ENCODE measurements at regions not wholly inside any gene's neighbourhood (a gene's known extent, or its start where the extent isn't known, plus 50 kb on each side); places are given as distances from the start of the nearest gene placed in this dataset.

DNA sequence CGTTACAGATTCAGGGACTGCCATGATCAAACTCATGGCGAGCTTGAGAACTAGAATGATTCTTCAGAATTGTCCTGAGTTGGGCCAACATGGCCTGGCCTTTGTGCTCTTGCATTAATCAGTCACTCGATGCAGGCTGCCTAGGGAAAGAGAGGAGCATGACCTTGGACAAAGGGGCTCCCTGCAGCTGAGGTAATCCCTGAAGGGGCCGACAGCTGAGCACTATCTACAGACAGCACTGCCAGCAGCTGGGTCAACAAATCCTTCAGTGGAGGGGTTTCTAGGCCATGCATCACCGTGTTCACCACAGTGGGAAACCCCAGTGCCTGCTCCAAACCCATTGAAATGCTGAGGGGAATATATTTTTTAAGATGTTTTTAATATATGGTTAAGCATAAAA is 159.5 kb upstream of the POU2AF2 start:
- Histone ChIP-seq H3K9me3 (ENCODE audit: control extremely low read depth in 1 of 5, control insufficient read depth in 4 of 5, insufficient read depth in 2 of 5, low read depth in 1 of 5, low read length in 4 of 5) (no peaks in the 10 kb centered on the region), H3K36me3 (ENCODE audit: control insufficient read depth in 4 of 4, insufficient read depth in 4 of 4, low read length in 3 of 4) (no peaks in the 10 kb centered on the region), H3K27me3 (replicated peaks in 2 of 5; ENCODE audit: control insufficient read depth in 4 of 5, insufficient read depth in 5 of 5, low read length in 4 of 5) (no peaks in the 10 kb centered on the region), H3K27ac (ENCODE audit: insufficient read depth in 1 of 2, low read depth in 1 of 2, low read length in 2 of 2, poor library complexity in 1 of 2, severe bottlenecking in 2 of 2) (no peak overlapping the region), H3K4me3 (ENCODE audit: control insufficient read depth in 1 of 7, extremely low read depth in 1 of 7, insufficient read depth in 4 of 7, low read depth in 2 of 7, low read length in 6 of 7) (no peak overlapping the region), H3K4me1 (ENCODE audit: control extremely low read depth in 1 of 4, control insufficient read depth in 4 of 4, insufficient read depth in 4 of 4, low read length in 3 of 4) (peaks cover 0 to 19% (median 5%) of the 10 kb centered on the region in 4 experiments)
- no peak for DNase-seq
- CTCF ChIA-PET, result no interaction called here
- POLR2A ChIA-PET, result no interaction called here
- 98% methylated on average over 5 of the region's 5 CpGs for WGBS (ENCODE audit: insufficient coverage)

DNA sequence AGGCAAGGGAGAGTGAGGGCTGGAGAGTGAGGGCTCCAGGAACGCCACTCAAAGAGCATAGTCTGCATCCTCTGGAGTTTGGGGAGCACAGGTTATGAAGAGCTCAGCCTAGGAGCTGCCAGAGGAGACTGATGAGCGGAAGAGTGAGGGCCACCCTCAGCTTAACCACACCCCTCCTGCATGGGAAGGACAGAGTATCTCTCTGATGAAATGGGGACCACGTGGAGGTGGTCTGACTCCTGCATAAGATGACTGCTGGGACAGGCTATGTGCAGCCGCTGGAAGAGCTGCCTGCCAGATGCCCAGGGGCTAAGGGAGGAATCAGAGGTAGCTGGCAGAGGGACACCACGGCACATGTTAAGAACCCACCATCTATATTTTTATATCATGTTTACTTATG is 162.9 kb upstream of the POU2AF2 start:
- ChIA-PET CTCF (no interaction called here), POLR2A (no interaction called here)
- Histone ChIP-seq H3K27me3 (replicated peaks in 2 of 5; ENCODE audit: control insufficient read depth in 4 of 5, insufficient read depth in 5 of 5, low read length in 4 of 5) (no peaks in the 10 kb centered on the region), H3K9me3 (ENCODE audit: control extremely low read depth in 1 of 5, control insufficient read depth in 4 of 5, insufficient read depth in 2 of 5, low read depth in 1 of 5, low read length in 4 of 5) (no peaks in the 10 kb centered on the region), H3K4me3 (ENCODE audit: control insufficient read depth in 1 of 7, extremely low read depth in 1 of 7, insufficient read depth in 4 of 7, low read depth in 2 of 7, low read length in 6 of 7) (no peak overlapping the region), H3K4me1 (ENCODE audit: control extremely low read depth in 1 of 4, control insufficient read depth in 4 of 4, insufficient read depth in 4 of 4, low read length in 3 of 4) (no peaks in the 10 kb centered on the region), H3K27ac (ENCODE audit: insufficient read depth in 1 of 2, low read depth in 1 of 2, low read length in 2 of 2, poor library complexity in 1 of 2, severe bottlenecking in 2 of 2) (no peak overlapping the region), H3K36me3 (ENCODE audit: control insufficient read depth in 4 of 4, insufficient read depth in 4 of 4, low read length in 3 of 4) (no peaks in the 10 kb centered on the region)
- no peak for DNase-seq
- 100% methylated on average over 3 of the region's 5 CpGs for WGBS (ENCODE audit: insufficient coverage)

DNA sequence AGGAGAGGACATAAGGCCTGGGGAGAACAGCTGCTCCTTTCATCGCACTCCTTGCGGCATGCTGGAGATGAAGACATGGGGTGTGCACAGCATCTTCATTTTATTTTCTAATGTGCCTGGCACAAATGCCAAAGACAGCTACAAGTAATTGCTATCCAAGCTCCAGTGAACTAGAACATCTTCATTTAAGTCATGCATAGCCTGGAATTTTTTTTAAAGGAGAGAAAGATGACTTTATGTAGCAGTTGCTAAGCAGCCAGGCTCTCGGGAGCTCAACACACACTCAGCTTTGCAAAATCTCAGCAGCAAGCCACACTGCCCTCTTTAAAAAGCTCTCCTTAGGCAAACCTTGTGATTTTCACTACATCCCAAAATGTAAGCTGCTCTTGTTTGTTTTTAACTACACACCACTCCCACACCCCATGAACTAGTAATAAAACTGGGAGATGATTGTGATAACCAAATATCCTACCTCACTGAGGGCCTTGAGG is 164.5 kb upstream of the POU2AF2 start:
- Histone ChIP-seq H3K4me3 (ENCODE audit: control insufficient read depth in 1 of 7, extremely low read depth in 1 of 7, insufficient read depth in 4 of 7, low read depth in 2 of 7, low read length in 6 of 7) (no peak overlapping the region), H3K4me1 (ENCODE audit: control extremely low read depth in 1 of 4, control insufficient read depth in 4 of 4, insufficient read depth in 4 of 4, low read length in 3 of 4) (no peaks in the 10 kb centered on the region), H3K27me3 (replicated peaks in 2 of 5; ENCODE audit: control insufficient read depth in 4 of 5, insufficient read depth in 5 of 5, low read length in 4 of 5) (no peaks in the 10 kb centered on the region), H3K36me3 (ENCODE audit: control insufficient read depth in 4 of 4, insufficient read depth in 4 of 4, low read length in 3 of 4) (no peaks in the 10 kb centered on the region), H3K27ac (ENCODE audit: insufficient read depth in 1 of 2, low read depth in 1 of 2, low read length in 2 of 2, poor library complexity in 1 of 2, severe bottlenecking in 2 of 2) (no peak overlapping the region), H3K9me3 (ENCODE audit: control extremely low read depth in 1 of 5, control insufficient read depth in 4 of 5, insufficient read depth in 2 of 5, low read depth in 1 of 5, low read length in 4 of 5) (no peaks in the 10 kb centered on the region)
- WGBS (ENCODE audit: insufficient coverage), result 100% methylated on average over 3 of the region's 3 CpGs
- ChIA-PET POLR2A (no interaction called here), CTCF (interaction anchor here (1.1 to 1.3 kb wide), 2 partner anchors 14 to 149 kb away, joined by 3 read pairs; no protein-coding TSS in a partner anchor)
- DNase-seq, result no peak

DNA sequence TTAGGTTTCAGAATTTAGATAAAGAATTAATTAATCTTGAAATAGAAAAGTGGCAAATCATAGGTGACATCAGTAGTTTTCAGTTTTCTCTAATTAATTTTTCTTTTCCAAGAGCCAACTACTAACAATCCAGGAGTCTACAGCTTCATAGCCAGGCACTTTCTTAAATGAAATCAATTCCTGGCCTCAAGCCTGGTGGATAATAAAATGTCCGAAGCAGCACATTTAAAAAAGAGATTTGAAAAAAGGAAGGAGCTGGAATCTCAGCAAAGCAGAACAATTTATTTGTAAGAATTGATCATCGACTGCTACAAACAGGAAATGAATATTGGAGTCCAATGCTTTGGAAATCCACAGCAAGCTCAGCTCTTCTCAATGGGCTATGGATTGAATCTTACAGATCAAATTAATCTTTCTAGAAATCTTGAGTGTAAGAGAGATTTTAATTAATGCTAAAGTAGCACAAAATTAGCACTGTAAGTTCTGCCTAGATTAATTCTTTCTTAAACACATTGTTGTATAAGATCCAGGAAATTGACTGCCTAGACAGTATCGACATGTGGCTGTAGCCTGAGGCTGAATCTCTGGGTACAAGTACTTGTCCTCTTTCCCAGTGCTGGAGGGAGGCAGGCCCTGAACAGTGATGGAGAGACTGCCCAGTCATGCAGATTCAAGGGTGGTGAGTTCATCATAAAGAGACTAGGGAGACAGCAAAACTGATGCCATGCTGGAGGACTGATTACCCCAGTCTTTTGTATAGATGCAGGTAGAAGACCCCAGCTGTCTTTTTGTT is 167.8 kb upstream of the POU2AF2 start:
- DNase-seq, result no peak
- Histone ChIP-seq H3K4me1 (ENCODE audit: control extremely low read depth in 1 of 4, control insufficient read depth in 4 of 4, insufficient read depth in 4 of 4, low read length in 3 of 4) (no peaks in the 10 kb centered on the region), H3K36me3 (ENCODE audit: control insufficient read depth in 4 of 4, insufficient read depth in 4 of 4, low read length in 3 of 4) (no peaks in the 10 kb centered on the region), H3K27me3 (replicated peaks in 2 of 5; ENCODE audit: control insufficient read depth in 4 of 5, insufficient read depth in 5 of 5, low read length in 4 of 5) (no peaks in the 10 kb centered on the region), H3K4me3 (ENCODE audit: control insufficient read depth in 1 of 7, extremely low read depth in 1 of 7, insufficient read depth in 4 of 7, low read depth in 2 of 7, low read length in 6 of 7) (no peak overlapping the region), H3K27ac (ENCODE audit: insufficient read depth in 1 of 2, low read depth in 1 of 2, low read length in 2 of 2, poor library complexity in 1 of 2, severe bottlenecking in 2 of 2) (no peak overlapping the region), H3K9me3 (ENCODE audit: control extremely low read depth in 1 of 5, control insufficient read depth in 4 of 5, insufficient read depth in 2 of 5, low read depth in 1 of 5, low read length in 4 of 5) (no peaks in the 10 kb centered on the region)
- POLR2A ChIA-PET, result no interaction called here
- WGBS (ENCODE audit: insufficient coverage), result 100% methylated on average over 3 of the region's 3 CpGs
- CTCF ChIA-PET, result interaction anchor here (2.0 kb wide), 1 partner anchor 10 kb away, joined by 5 read pairs; no protein-coding TSS in a partner anchor

DNA sequence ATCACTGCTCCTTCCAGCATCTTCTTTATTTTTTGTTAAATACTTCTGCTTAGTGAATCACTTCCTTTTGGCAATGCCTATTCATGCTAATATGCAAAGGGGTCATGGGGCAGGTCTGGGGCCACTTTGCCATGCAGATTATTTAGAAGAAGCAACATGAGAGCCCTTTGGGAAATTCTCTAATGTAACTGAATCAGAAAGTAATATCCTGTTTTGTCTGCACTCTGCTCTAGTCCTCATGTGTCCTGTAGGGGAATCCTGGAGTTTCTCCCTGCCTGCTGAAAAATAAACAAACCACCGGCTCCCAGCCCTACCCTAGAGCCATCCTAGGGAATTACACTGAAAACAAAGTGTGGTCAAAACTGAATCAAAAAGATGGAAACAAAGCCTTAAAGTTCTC is 176.5 kb upstream of the POU2AF2 start:
- H3K27me3 ChIP-seq (replicated peaks in 2 of 5; ENCODE audit: control insufficient read depth in 4 of 5, insufficient read depth in 5 of 5, low read length in 4 of 5), result peaks cover 0 to 3% (median 0%) of the 10 kb centered on the region in 5 experiments
- H3K36me3 ChIP-seq (ENCODE audit: control insufficient read depth in 4 of 4, insufficient read depth in 4 of 4, low read length in 3 of 4), result no peaks in the 10 kb centered on the region
- peaks cover 0 to 8% (median 2%) of the 10 kb centered on the region in 5 experiments for H3K9me3 ChIP-seq (ENCODE audit: control extremely low read depth in 1 of 5, control insufficient read depth in 4 of 5, insufficient read depth in 2 of 5, low read depth in 1 of 5, low read length in 4 of 5)
- CTCF ChIA-PET, result no interaction called here
- peaks cover 0 to 3% (median 2%) of the 10 kb centered on the region in 4 experiments for H3K4me1 ChIP-seq (ENCODE audit: control extremely low read depth in 1 of 4, control insufficient read depth in 4 of 4, insufficient read depth in 4 of 4, low read length in 3 of 4)
- WGBS (ENCODE audit: insufficient coverage), result 60% methylated on average over 1 of the region's 1 CpG
- peak in 2 of 3 donors; percentile 25 to 31 for DNase-seq
- no peak overlapping the region for H3K4me3 ChIP-seq (ENCODE audit: control insufficient read depth in 1 of 7, extremely low read depth in 1 of 7, insufficient read depth in 4 of 7, low read depth in 2 of 7, low read length in 6 of 7)
- H3K27ac ChIP-seq (ENCODE audit: insufficient read depth in 1 of 2, low read depth in 1 of 2, low read length in 2 of 2, poor library complexity in 1 of 2, severe bottlenecking in 2 of 2), result no peak overlapping the region
- POLR2A ChIA-PET, result no interaction called here

DNA sequence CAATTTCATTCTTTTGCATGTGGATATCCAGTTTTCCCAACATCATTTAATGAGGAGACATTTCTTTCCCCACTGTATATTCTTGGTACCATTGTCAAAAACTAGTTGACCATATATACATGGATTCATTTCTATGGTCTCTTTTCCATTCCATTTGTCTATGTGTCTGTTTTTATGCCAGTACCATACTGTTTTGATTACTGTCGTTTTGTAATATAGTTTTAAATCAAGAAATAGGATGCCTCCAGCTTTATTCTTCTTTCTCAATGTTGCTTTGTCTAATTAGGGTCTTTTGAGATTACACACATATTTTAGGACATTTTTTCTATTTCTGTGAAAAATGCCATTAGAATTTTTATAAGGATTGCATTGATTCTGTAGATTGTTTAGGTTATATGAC is 177.5 kb upstream of the POU2AF2 start:
- Histone ChIP-seq H3K27ac (ENCODE audit: insufficient read depth in 1 of 2, low read depth in 1 of 2, low read length in 2 of 2, poor library complexity in 1 of 2, severe bottlenecking in 2 of 2) (no peak overlapping the region), H3K4me1 (ENCODE audit: control extremely low read depth in 1 of 4, control insufficient read depth in 4 of 4, insufficient read depth in 4 of 4, low read length in 3 of 4) (peaks cover 0 to 3% (median 2%) of the 10 kb centered on the region in 4 experiments), H3K9me3 (ENCODE audit: control extremely low read depth in 1 of 5, control insufficient read depth in 4 of 5, insufficient read depth in 2 of 5, low read depth in 1 of 5, low read length in 4 of 5) (peaks cover 0 to 8% (median 2%) of the 10 kb centered on the region in 5 experiments), H3K27me3 (replicated peaks in 2 of 5; ENCODE audit: control insufficient read depth in 4 of 5, insufficient read depth in 5 of 5, low read length in 4 of 5) (peaks cover 0 to 3% (median 0%) of the 10 kb centered on the region in 5 experiments), H3K4me3 (ENCODE audit: control insufficient read depth in 1 of 7, extremely low read depth in 1 of 7, insufficient read depth in 4 of 7, low read depth in 2 of 7, low read length in 6 of 7) (no peak overlapping the region), H3K36me3 (ENCODE audit: control insufficient read depth in 4 of 4, insufficient read depth in 4 of 4, low read length in 3 of 4) (no peaks in the 10 kb centered on the region)
- CTCF ChIA-PET, result no interaction called here
- POLR2A ChIA-PET, result no interaction called here
- WGBS (ENCODE audit: insufficient coverage), result no CpG with 5 or more reads among the region's 1 CpG
- no peak for DNase-seq

DNA sequence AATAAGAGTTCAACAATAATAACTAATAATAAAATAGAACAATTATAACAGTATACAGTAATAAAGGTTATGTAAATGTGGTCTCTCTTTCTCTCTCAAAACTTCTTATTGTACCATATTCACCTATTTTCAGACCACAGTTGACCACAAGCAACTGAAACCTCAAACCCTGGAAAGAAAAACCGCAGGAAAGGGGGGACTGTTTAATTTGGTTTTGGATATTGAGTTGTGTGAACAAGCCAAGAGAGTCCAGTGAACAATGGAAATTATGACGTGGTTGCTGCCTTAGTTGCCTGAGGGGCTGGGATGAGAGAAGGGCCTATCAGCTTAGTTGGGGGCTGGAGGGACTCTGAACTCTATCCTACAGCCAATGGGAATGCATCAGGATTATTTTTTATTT is 178.7 kb upstream of the POU2AF2 start:
- peak overlapping the region in 1 of 7 experiments; percentile 3 for H3K4me3 ChIP-seq (ENCODE audit: control insufficient read depth in 1 of 7, extremely low read depth in 1 of 7, insufficient read depth in 4 of 7, low read depth in 2 of 7, low read length in 6 of 7)
- CTCF ChIA-PET, result no interaction called here
- H3K27me3 ChIP-seq (replicated peaks in 2 of 5; ENCODE audit: control insufficient read depth in 4 of 5, insufficient read depth in 5 of 5, low read length in 4 of 5), result peaks cover 0 to 3% (median 0%) of the 10 kb centered on the region in 5 experiments
- DNase-seq, result peak in 2 of 3 donors; percentile 48 to 54
- 20% methylated on average over 1 of the region's 2 CpGs for WGBS (ENCODE audit: insufficient coverage)
- POLR2A ChIA-PET, result no interaction called here
- H3K36me3 ChIP-seq (ENCODE audit: control insufficient read depth in 4 of 4, insufficient read depth in 4 of 4, low read length in 3 of 4), result no peaks in the 10 kb centered on the region
- H3K9me3 ChIP-seq (ENCODE audit: control extremely low read depth in 1 of 5, control insufficient read depth in 4 of 5, insufficient read depth in 2 of 5, low read depth in 1 of 5, low read length in 4 of 5), result peaks cover 0 to 8% (median 2%) of the 10 kb centered on the region in 5 experiments
- H3K4me1 ChIP-seq (ENCODE audit: control extremely low read depth in 1 of 4, control insufficient read depth in 4 of 4, insufficient read depth in 4 of 4, low read length in 3 of 4), result peaks cover 0 to 3% (median 2%) of the 10 kb centered on the region in 4 experiments
- no peak overlapping the region for H3K27ac ChIP-seq (ENCODE audit: insufficient read depth in 1 of 2, low read depth in 1 of 2, low read length in 2 of 2, poor library complexity in 1 of 2, severe bottlenecking in 2 of 2)
